Right lobe of liver (tissue), 4 donors: ENCODE measurements at regions not wholly inside any gene's neighbourhood (a gene's known extent, or its start where the extent isn't known, plus 50 kb on each side); places are given as distances from the start of the nearest gene placed in this dataset.

Experiments
- POLR2A ChIP-seq: fragments of 450-650 bp; IDR thresholded peaks from one replicate; pipeline ENCODE4 v1.6.1; 2017; ENCODE audit warnings: antibody characterized with exemption, mild to moderate bottlenecking
- TF ChIP-seq, protein P1 (sequence below), 4 donors: fragments of 200-600 bp in 3 of 4; fragments of 450-650 bp in 1 of 4; IDR thresholded peaks; one replicate each; pipeline versions ENCODE4 v1.5.1 to v1.8.0; 2016 to 2022; ENCODE audit warnings: antibody characterized with exemption in 4 of 4, mild to moderate bottlenecking in 2 of 4
- donor health status: DM: no; HTN: no; CAD: no.
- donor health status: DM: no; HTN: no; CAD: no.
- donor health status: DM: no; HTN: yes; CAD: no.

DNA sequence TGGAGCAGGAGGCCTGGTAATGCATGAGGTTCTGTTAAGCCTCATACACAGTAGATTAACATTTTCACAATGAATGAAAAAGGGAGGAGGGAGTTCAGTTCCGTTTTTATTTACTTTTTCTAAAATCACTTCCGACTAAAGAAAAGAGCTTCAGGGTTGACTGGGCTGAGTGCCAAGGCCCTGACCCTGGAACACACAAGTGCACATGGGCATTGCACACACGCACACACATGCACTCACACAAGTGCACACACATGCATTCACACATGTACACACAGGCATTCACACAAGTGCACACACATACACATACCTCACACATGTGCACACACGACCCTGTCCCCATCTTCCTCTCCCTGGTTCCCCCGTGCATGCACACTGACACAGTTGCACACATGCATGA, 303.3 kb downstream of the BRD1 start:
- TF ChIP-seq POLR2A = no peak
- TF ChIP-seq, protein P1, sequence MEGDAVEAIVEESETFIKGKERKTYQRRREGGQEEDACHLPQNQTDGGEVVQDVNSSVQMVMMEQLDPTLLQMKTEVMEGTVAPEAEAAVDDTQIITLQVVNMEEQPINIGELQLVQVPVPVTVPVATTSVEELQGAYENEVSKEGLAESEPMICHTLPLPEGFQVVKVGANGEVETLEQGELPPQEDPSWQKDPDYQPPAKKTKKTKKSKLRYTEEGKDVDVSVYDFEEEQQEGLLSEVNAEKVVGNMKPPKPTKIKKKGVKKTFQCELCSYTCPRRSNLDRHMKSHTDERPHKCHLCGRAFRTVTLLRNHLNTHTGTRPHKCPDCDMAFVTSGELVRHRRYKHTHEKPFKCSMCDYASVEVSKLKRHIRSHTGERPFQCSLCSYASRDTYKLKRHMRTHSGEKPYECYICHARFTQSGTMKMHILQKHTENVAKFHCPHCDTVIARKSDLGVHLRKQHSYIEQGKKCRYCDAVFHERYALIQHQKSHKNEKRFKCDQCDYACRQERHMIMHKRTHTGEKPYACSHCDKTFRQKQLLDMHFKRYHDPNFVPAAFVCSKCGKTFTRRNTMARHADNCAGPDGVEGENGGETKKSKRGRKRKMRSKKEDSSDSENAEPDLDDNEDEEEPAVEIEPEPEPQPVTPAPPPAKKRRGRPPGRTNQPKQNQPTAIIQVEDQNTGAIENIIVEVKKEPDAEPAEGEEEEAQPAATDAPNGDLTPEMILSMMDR (IDR thresholded peaks at IDR 0.05) = no peak
